Trophoblast cell (in vitro differentiated cells and primary cell): ENCODE measurements at regions not wholly inside any gene's neighbourhood (a gene's known extent, or its start where the extent isn't known, plus 50 kb on each side); places are given as distances from the start of the nearest gene placed in this dataset.

Experiments
- DNase-seq, 2 donors: peaks; one replicate each; pipeline ENCODE4 v3.0.0-alpha.2; 2016
- H2AFZ ChIP-seq: 2 replicates; pipeline ENCODE4 v1.6.1; 2013; ENCODE audit warnings: low read length, moderate library complexity, mild to moderate bottlenecking; ENCODE audit not compliant: insufficient read depth, poor library complexity
- H2AK5ac ChIP-seq: 2 replicates; pipeline ENCODE4 v1.6.1; 2013; ENCODE audit warnings: mild to moderate bottlenecking, low read length
- H2BK120ac ChIP-seq: 2 replicates; pipeline ENCODE4 v1.6.1; 2013; ENCODE audit warnings: low read length, mild to moderate bottlenecking, moderate library complexity; ENCODE audit not compliant: insufficient read depth, poor library complexity
- H2BK12ac ChIP-seq: 2 replicates; pipeline ENCODE4 v1.6.1; 2013; ENCODE audit warnings: mild to moderate bottlenecking, low read length, moderate library complexity
- H2BK5ac ChIP-seq: 2 replicates; pipeline ENCODE4 v1.6.1; 2013; ENCODE audit warnings: low read length, low read depth, moderate library complexity, mild to moderate bottlenecking; ENCODE audit not compliant: poor library complexity
- H3K14ac ChIP-seq: 2 replicates; pipeline ENCODE4 v1.6.1; 2013; ENCODE audit warnings: mild to moderate bottlenecking, low read length
- H3K18ac ChIP-seq: 2 replicates; pipeline ENCODE4 v1.6.1; 2013; ENCODE audit warnings: mild to moderate bottlenecking, low read length
- H3K23ac ChIP-seq: 2 replicates; pipeline ENCODE4 v1.6.1; 2013; ENCODE audit warnings: low read length
- H3K27ac ChIP-seq: 2 replicates; pipeline ENCODE4 v1.5.1; 2013; ENCODE audit warnings: low read depth, mild to moderate bottlenecking, inconsistent platforms, low read length, moderate library complexity
- H3K27me3 ChIP-seq: 2 replicates; pipeline ENCODE4 v1.6.1; 2013; ENCODE audit warnings: inconsistent platforms, mild to moderate bottlenecking, low read length, moderate library complexity; ENCODE audit not compliant: insufficient read depth
- H3K36me3 ChIP-seq, 2 experiments: 1 replicate in 1 of 2; 2 replicates in 1 of 2; pipeline ENCODE4 v1.6.1; 2013; ENCODE audit warnings: low read length in 2 of 2, mild to moderate bottlenecking in 2 of 2, moderate library complexity in 1 of 2; ENCODE audit not compliant: insufficient read depth in 2 of 2, control insufficient read depth in 1 of 2
- H3K4ac ChIP-seq: 2 replicates; pipeline ENCODE4 v1.6.1; 2013; ENCODE audit warnings: low read depth, mild to moderate bottlenecking, low read length, moderate library complexity
- H3K4me1 ChIP-seq, 2 experiments: 1 replicate in 1 of 2; 2 replicates in 1 of 2; pipeline ENCODE4 v1.6.1; 2013; ENCODE audit warnings: low read length in 2 of 2, mild to moderate bottlenecking in 2 of 2, moderate library complexity in 1 of 2; ENCODE audit not compliant: insufficient read depth in 2 of 2, control insufficient read depth in 1 of 2
- H3K4me2 ChIP-seq: 2 replicates; pipeline ENCODE4 v1.6.1; 2013; ENCODE audit warnings: inconsistent platforms, mild to moderate bottlenecking, low read length, moderate library complexity
- H3K4me3 ChIP-seq: 2 replicates; pipeline ENCODE4 v1.5.1; 2013; ENCODE audit warnings: mild to moderate bottlenecking, low read depth, low read length, inconsistent platforms
- H3K79me1 ChIP-seq: one replicate; pipeline ENCODE4 v1.6.1; 2013; ENCODE audit warnings: low read length
- H3K79me2 ChIP-seq: 2 replicates; pipeline ENCODE4 v1.6.1; 2013; ENCODE audit warnings: low read length, mild to moderate bottlenecking; ENCODE audit not compliant: control insufficient read depth, insufficient read depth, poor library complexity
- H3K9ac ChIP-seq: 2 replicates; pipeline ENCODE4 v1.6.1; 2013; ENCODE audit warnings: mild to moderate bottlenecking, low read length
- H3K9me3 ChIP-seq: 2 replicates; pipeline ENCODE4 v1.6.1; 2013; ENCODE audit warnings: low read depth, mild to moderate bottlenecking, control low read depth, inconsistent platforms, low read length; ENCODE audit not compliant: insufficient read depth
- H4K12ac ChIP-seq: 2 replicates; pipeline ENCODE4 v1.6.1; 2013; ENCODE audit warnings: low read depth, mild to moderate bottlenecking, low read length, moderate library complexity
- H4K8ac ChIP-seq: 2 replicates; pipeline ENCODE4 v1.6.1; 2013; ENCODE audit warnings: low read depth, mild to moderate bottlenecking, low read length, moderate library complexity
- H4K91ac ChIP-seq: one replicate; pipeline ENCODE4 v1.6.1; 2013; ENCODE audit warnings: low read depth, mild to moderate bottlenecking, low read length, moderate library complexity
- WGBS: extraction: QIAGEN DNeasy Blood & Tissue Kit; methylation state at CpG from one replicate; pipeline ENCODE4 v1.1.7; 2013; ENCODE audit warnings: missing lambda C conversion rate; ENCODE audit not compliant: insufficient read length, insufficient coverage; ENCODE audit errors: extremely low coverage; 5-methylcytosine and 5-hydroxymethylcytosine counted together

GRCh38 chr9:95778957-95779356, 96.5 kb upstream of the ERCC6L2 start:
- no peak overlapping the region for H3K23ac ChIP-seq
- no peak overlapping the region for H3K14ac ChIP-seq
- no peaks in the 10 kb centered on the region for H3K27me3 ChIP-seq
- no CpG with 5 or more reads among the region's 3 CpGs for WGBS
- no peak overlapping the region for H4K8ac ChIP-seq
- no peak overlapping the region for H2BK12ac ChIP-seq
- peak in 1 of 2 donors; percentile 40 for DNase-seq
- no peaks in the 10 kb centered on the region for H3K9me3 ChIP-seq
- no peak overlapping the region for H3K4me2 ChIP-seq
- H4K91ac ChIP-seq, result no peak overlapping the region
- peaks cover 3% of the 10 kb centered on the region in 2 experiments for H3K4me1 ChIP-seq
- H3K4ac ChIP-seq, result no peak overlapping the region
- no peak overlapping the region for H3K27ac ChIP-seq
- peaks cover 2% of the 10 kb centered on the region for H3K79me1 ChIP-seq
- H4K12ac ChIP-seq, result no peak overlapping the region
- H2BK120ac ChIP-seq, result no peak overlapping the region
- no peak overlapping the region for H3K9ac ChIP-seq
- no peak overlapping the region for H3K4me3 ChIP-seq
- H3K36me3 ChIP-seq, result no peaks in the 10 kb centered on the region
- no peak overlapping the region for H2AFZ ChIP-seq
- H3K18ac ChIP-seq, result no peak overlapping the region
- H2AK5ac ChIP-seq, result no peak overlapping the region
- H2BK5ac ChIP-seq, result no peak overlapping the region
- H3K79me2 ChIP-seq, result no peaks in the 10 kb centered on the region

GRCh38 chr9:95777136-95777535, 98.4 kb upstream of the ERCC6L2 start:
- H4K12ac ChIP-seq, result no peak overlapping the region
- H3K9me3 ChIP-seq, result no peaks in the 10 kb centered on the region
- H3K27ac ChIP-seq, result no peak overlapping the region
- no peak overlapping the region for H3K23ac ChIP-seq
- no peak overlapping the region for H2AK5ac ChIP-seq
- H3K9ac ChIP-seq, result no peak overlapping the region
- no peak overlapping the region for H4K8ac ChIP-seq
- no peak overlapping the region for H2BK5ac ChIP-seq
- no peak overlapping the region for H2BK12ac ChIP-seq
- no peak overlapping the region for H3K4ac ChIP-seq
- H3K79me2 ChIP-seq, result no peaks in the 10 kb centered on the region
- peaks cover 5% of the 10 kb centered on the region for H3K79me1 ChIP-seq
- no peak overlapping the region for H2BK120ac ChIP-seq
- H4K91ac ChIP-seq, result no peak overlapping the region
- no peaks in the 10 kb centered on the region for H3K36me3 ChIP-seq
- H3K4me3 ChIP-seq, result no peak overlapping the region
- no peaks in the 10 kb centered on the region for H3K27me3 ChIP-seq
- no peak overlapping the region for H2AFZ ChIP-seq
- no peak for DNase-seq
- H3K4me1 ChIP-seq, result peaks cover 9% of the 10 kb centered on the region in 2 experiments
- H3K14ac ChIP-seq, result no peak overlapping the region
- no peak overlapping the region for H3K18ac ChIP-seq
- H3K4me2 ChIP-seq, result no peak overlapping the region

GRCh38 chr9:95776176-95776575, 99.3 kb upstream of the ERCC6L2 start:
- no peaks in the 10 kb centered on the region for H3K79me2 ChIP-seq
- no peak overlapping the region for H2BK12ac ChIP-seq
- no peak overlapping the region for H3K4ac ChIP-seq
- H3K27ac ChIP-seq, result no peak overlapping the region
- H3K4me3 ChIP-seq, result no peak overlapping the region
- H3K23ac ChIP-seq, result no peak overlapping the region
- H3K27me3 ChIP-seq, result no peaks in the 10 kb centered on the region
- H2AFZ ChIP-seq, result no peak overlapping the region
- no peak overlapping the region for H3K4me2 ChIP-seq
- H2BK5ac ChIP-seq, result no peak overlapping the region
- no peak overlapping the region for H3K9ac ChIP-seq
- no peak overlapping the region for H4K91ac ChIP-seq
- H3K14ac ChIP-seq, result no peak overlapping the region
- no peaks in the 10 kb centered on the region for H3K36me3 ChIP-seq
- no peak for DNase-seq
- H2AK5ac ChIP-seq, result no peak overlapping the region
- H3K79me1 ChIP-seq, result peaks cover 12% of the 10 kb centered on the region
- H3K9me3 ChIP-seq, result no peaks in the 10 kb centered on the region
- H2BK120ac ChIP-seq, result no peak overlapping the region
- H3K18ac ChIP-seq, result no peak overlapping the region
- H4K8ac ChIP-seq, result no peak overlapping the region
- peaks cover 17% of the 10 kb centered on the region in 2 experiments for H3K4me1 ChIP-seq
- H4K12ac ChIP-seq, result no peak overlapping the region

- Histone ChIP-seq H3K23ac (no peak overlapping the region), H3K27me3 (no peaks in the 10 kb centered on the region), H4K91ac (no peak overlapping the region), H2BK120ac (no peak overlapping the region), H3K79me2 (no peaks in the 10 kb centered on the region), H2BK5ac (no peak overlapping the region), H3K9me3 (no peaks in the 10 kb centered on the region), H3K36me3 (no peaks in the 10 kb centered on the region), H3K79me1 (peaks cover 9% of the 10 kb centered on the region), H3K4me3 (no peak overlapping the region), H3K27ac (no peak overlapping the region), H2AK5ac (no peak overlapping the region), H3K4me2 (no peak overlapping the region), H3K4me1 (peaks cover 24 to 25% of the 10 kb centered on the region in 2 experiments), H3K14ac (no peak overlapping the region), H2AFZ (no peak overlapping the region), H3K4ac (no peak overlapping the region), H3K9ac (no peak overlapping the region), H4K8ac (no peak overlapping the region), H3K18ac (no peak overlapping the region), H4K12ac (no peak overlapping the region), H2BK12ac (no peak overlapping the region)
- WGBS, result no CpG with 5 or more reads among the region's 5 CpGs
- no peak for DNase-seq
Measured at GRCh38 chr9:95775191-95775590, 100.3 kb upstream of the ERCC6L2 start.
